Naive B cell (primary cell): ENCODE measurements at regions not wholly inside any gene's neighbourhood (a gene's known extent, or its start where the extent isn't known, plus 50 kb on each side); places are given as distances from the start of the nearest gene placed in this dataset.

Experiments used
- ATAC-seq, 2 donors: fragments of 150-1000 bp; cut with Tn5 transposase; 2 replicates each; pipeline ENCODE4 v1.10.0; 2021; ENCODE audit warnings: low read depth in 2 of 2, mild to moderate bottlenecking in 2 of 2, moderate library complexity in 2 of 2
- DNase-seq: peaks from one replicate; pipeline ENCODE4 v3.0.0; 2022
- H3K27ac Mint-ChIP-seq, 6 donors: one replicate each; pipeline ENCODE4 v1.8.0; 2020 to 2022; ENCODE audit warnings: mild to moderate bottlenecking in 6 of 6, mixed read lengths in 6 of 6, moderate library complexity in 5 of 6, inconsistent platforms in 2 of 6
- H3K27me3 Mint-ChIP-seq, 3 donors: one replicate each; pipeline ENCODE4 v1.8.0; 2021 to 2022; ENCODE audit warnings: mixed read lengths in 3 of 3, mild to moderate bottlenecking in 1 of 3
- H3K36me3 Mint-ChIP-seq, 2 donors: one replicate each; pipeline ENCODE4 v1.8.0; 2020 to 2022; ENCODE audit warnings: mixed read lengths in 2 of 2, inconsistent platforms in 1 of 2, mild to moderate bottlenecking in 1 of 2
- H3K4me1 Mint-ChIP-seq, 3 donors: one replicate each; pipeline ENCODE4 v1.8.0; 2020 to 2022; ENCODE audit warnings: mixed read lengths in 3 of 3, inconsistent platforms in 1 of 3, mild to moderate bottlenecking in 1 of 3, moderate library complexity in 1 of 3
- H3K4me3 Mint-ChIP-seq, 8 donors: one replicate each; pipeline ENCODE4 v1.8.0; 2020 to 2022; ENCODE audit warnings: mild to moderate bottlenecking in 8 of 8, mixed read lengths in 8 of 8, moderate library complexity in 8 of 8, inconsistent platforms in 2 of 8
- H3K9me3 Mint-ChIP-seq, 7 donors: one replicate each; pipeline ENCODE4 v1.8.0; 2020 to 2022; ENCODE audit warnings: mixed read lengths in 7 of 7, mild to moderate bottlenecking in 5 of 7, inconsistent platforms in 2 of 7, moderate library complexity in 1 of 7

GRCh38 chr20:53748821-53749421 lies 155.3 kb upstream of the ZNF217 start:
- H3K27ac Mint-ChIP-seq: peak overlapping the region; percentile 74 to 96 (median 90)
- no peaks in the 10 kb centered on the region for H3K9me3 Mint-ChIP-seq
- ATAC-seq: peak; percentile 25 to 32
- peak overlapping the region in 3 of 8 donors; percentile 0 to 68 (median 2) for H3K4me3 Mint-ChIP-seq
- peaks cover 29 to 53% (median 43%) of the 10 kb centered on the region in 3 donors for H3K4me1 Mint-ChIP-seq
- no peaks in the 10 kb centered on the region for H3K27me3 Mint-ChIP-seq
- no peaks in the 10 kb centered on the region for H3K36me3 Mint-ChIP-seq
- peak; percentile 30 for DNase-seq

GRCh38 chr20:53748176-53748575 lies 154.5 kb upstream of the ZNF217 start:
- Mint-ChIP-seq H3K9me3 (no peaks in the 10 kb centered on the region), H3K36me3 (no peaks in the 10 kb centered on the region), H3K4me1 (peaks cover 31 to 55% (median 40%) of the 10 kb centered on the region in 3 donors), H3K4me3 (no peak overlapping the region), H3K27ac (peak overlapping the region in 4 of 6 donors; percentile 85 to 92 (median 90)), H3K27me3 (no peaks in the 10 kb centered on the region)
- no peak for DNase-seq
- no peak for ATAC-seq

GRCh38 chr20:53743607-53744260 lies 150.1 kb upstream of the ZNF217 start:
- no peaks in the 10 kb centered on the region for H3K9me3 Mint-ChIP-seq
- ATAC-seq (no peak), DNase-seq (no peak)
- no peak overlapping the region for H3K4me3 Mint-ChIP-seq
- H3K27me3 Mint-ChIP-seq: no peaks in the 10 kb centered on the region
- no peaks in the 10 kb centered on the region for H3K36me3 Mint-ChIP-seq
- H3K4me1 Mint-ChIP-seq: peaks cover 31 to 49% (median 35%) of the 10 kb centered on the region in 3 donors
- peak overlapping the region in 3 of 6 donors; percentile 5 to 82 (median 73) for H3K27ac Mint-ChIP-seq

GRCh38 chr20:53742685-53743081 lies 149.0 kb upstream of the ZNF217 start:
- peak overlapping the region in 3 of 6 donors; percentile 58 to 92 (median 73) for H3K27ac Mint-ChIP-seq
- H3K27me3 Mint-ChIP-seq: no peaks in the 10 kb centered on the region
- H3K4me3 Mint-ChIP-seq: no peak overlapping the region
- H3K9me3 Mint-ChIP-seq: no peaks in the 10 kb centered on the region
- DNase-seq: no peak
- peaks cover 34 to 53% (median 36%) of the 10 kb centered on the region in 3 donors for H3K4me1 Mint-ChIP-seq
- no peaks in the 10 kb centered on the region for H3K36me3 Mint-ChIP-seq
- ATAC-seq: no peak

- no peak for DNase-seq
- Mint-ChIP-seq H3K9me3 (no peaks in the 10 kb centered on the region), H3K27ac (peak overlapping the region in 4 of 6 donors; percentile 29 to 92 (median 62)), H3K36me3 (no peaks in the 10 kb centered on the region), H3K4me3 (peak overlapping the region in 1 of 8 donors; percentile 57), H3K27me3 (no peaks in the 10 kb centered on the region), H3K4me1 (peaks cover 44 to 63% (median 45%) of the 10 kb centered on the region in 3 donors)
- ATAC-seq: no peak
Observed at GRCh38 chr20:53741726-53742028, 148.0 kb upstream of the ZNF217 start.

GRCh38 chr20:53739799-53740785 lies 146.5 kb upstream of the ZNF217 start:
- Mint-ChIP-seq H3K36me3 (no peaks in the 10 kb centered on the region), H3K4me1 (peaks cover 54 to 76% (median 56%) of the 10 kb centered on the region in 3 donors), H3K9me3 (no peaks in the 10 kb centered on the region), H3K27ac (peak overlapping the region; percentile 92 to 99 (median 94)), H3K4me3 (peak overlapping the region; percentile 72 to 91 (median 82)), H3K27me3 (no peaks in the 10 kb centered on the region)
- ATAC-seq: peak; percentile 64 to 65
- peak; percentile 51 for DNase-seq

GRCh38 chr20:53738945-53739798 lies 145.5 kb upstream of the ZNF217 start:
- ATAC-seq (peak; percentile 15 to 17), DNase-seq (peak; percentile 35)
- H3K9me3 Mint-ChIP-seq: no peaks in the 10 kb centered on the region
- H3K36me3 Mint-ChIP-seq: no peaks in the 10 kb centered on the region
- peak overlapping the region; percentile 92 to 99 (median 94) for H3K27ac Mint-ChIP-seq
- H3K27me3 Mint-ChIP-seq: no peaks in the 10 kb centered on the region
- peaks cover 56 to 76% (median 62%) of the 10 kb centered on the region in 3 donors for H3K4me1 Mint-ChIP-seq
- H3K4me3 Mint-ChIP-seq: peak overlapping the region; percentile 72 to 90 (median 78)

GRCh38 chr20:53738039-53738944 lies 144.7 kb upstream of the ZNF217 start:
- ATAC-seq (no peak), DNase-seq (no peak)
- Mint-ChIP-seq H3K36me3 (no peaks in the 10 kb centered on the region), H3K4me1 (peaks cover 52 to 73% (median 65%) of the 10 kb centered on the region in 3 donors), H3K27ac (peak overlapping the region; percentile 5 to 99 (median 92)), H3K4me3 (peak overlapping the region in 3 of 8 donors; percentile 23 to 51 (median 26)), H3K27me3 (no peaks in the 10 kb centered on the region), H3K9me3 (no peaks in the 10 kb centered on the region)

GRCh38 chr20:53737396-53738038 lies 143.9 kb upstream of the ZNF217 start:
- Mint-ChIP-seq H3K9me3 (no peaks in the 10 kb centered on the region), H3K36me3 (no peaks in the 10 kb centered on the region), H3K4me1 (peaks cover 52 to 73% (median 65%) of the 10 kb centered on the region in 3 donors), H3K4me3 (peak overlapping the region in 7 of 8 donors; percentile 22 to 77 (median 70)), H3K27me3 (no peaks in the 10 kb centered on the region), H3K27ac (peak overlapping the region; percentile 92 to 97 (median 96))
- DNase-seq (no peak), ATAC-seq (no peak)

- DNase-seq: peak; percentile 53
- H3K9me3 Mint-ChIP-seq: no peaks in the 10 kb centered on the region
- H3K36me3 Mint-ChIP-seq: no peaks in the 10 kb centered on the region
- H3K4me1 Mint-ChIP-seq: peaks cover 52 to 71% (median 65%) of the 10 kb centered on the region in 3 donors
- peak overlapping the region; percentile 48 to 78 (median 73) for H3K4me3 Mint-ChIP-seq
- ATAC-seq: peak; percentile 80 to 83
- H3K27me3 Mint-ChIP-seq: no peaks in the 10 kb centered on the region
- H3K27ac Mint-ChIP-seq: peak overlapping the region; percentile 92 to 97 (median 96)
Observed at GRCh38 chr20:53736757-53737395, 143.2 kb upstream of the ZNF217 start.

GRCh38 chr20:53736122-53736756 lies 142.6 kb upstream of the ZNF217 start:
- H3K27ac Mint-ChIP-seq: peak overlapping the region; percentile 9 to 97 (median 95)
- H3K9me3 Mint-ChIP-seq: no peaks in the 10 kb centered on the region
- H3K4me3 Mint-ChIP-seq: peak overlapping the region in 7 of 8 donors; percentile 48 to 78 (median 75)
- H3K27me3 Mint-ChIP-seq: no peaks in the 10 kb centered on the region
- no peak for DNase-seq
- ATAC-seq: no peak
- no peaks in the 10 kb centered on the region for H3K36me3 Mint-ChIP-seq
- H3K4me1 Mint-ChIP-seq: peaks cover 51 to 64% (median 63%) of the 10 kb centered on the region in 3 donors
